GM21619 (cell line): ENCODE measurements at regions not wholly inside any gene's neighbourhood (a gene's known extent, or its start where the extent isn't known, plus 50 kb on each side); places are given as distances from the start of the nearest gene placed in this dataset.

Experiments
- ATAC-seq: cut with Tn5 transposase; IDR thresholded peaks from one replicate; pipeline ENCODE4 v1.9.1; 2021; ENCODE audit not compliant: unreplicated experiment

GRCh38 chr14:42710071-42710470 is 1103.4 kb downstream of the LRFN5 start:
- ATAC-seq = no peak

GRCh38 chr14:42703501-42703900 is 1096.8 kb downstream of the LRFN5 start:
- ATAC-seq = no peak

- ATAC-seq = no peak
Measured at GRCh38 chr14:42687421-42687820, 1080.7 kb downstream of the LRFN5 start.

- ATAC-seq = no peak
Measured at GRCh38 chr14:42683707-42684106, 1077.0 kb downstream of the LRFN5 start.

GRCh38 chr14:42676636-42677035 is 1070.0 kb downstream of the LRFN5 start:
- no peak for ATAC-seq

GRCh38 chr14:42673963-42674362 is 1067.3 kb downstream of the LRFN5 start:
- ATAC-seq = no peak

GRCh38 chr14:42671636-42672035 is 1065.0 kb downstream of the LRFN5 start:
- ATAC-seq = no peak

GRCh38 chr14:42665083-42665482 is 1058.4 kb downstream of the LRFN5 start:
- ATAC-seq = no peak

GRCh38 chr14:42664190-42664589 is 1057.5 kb downstream of the LRFN5 start:
- ATAC-seq = no peak

- ATAC-seq = no peak
Measured at GRCh38 chr14:42654707-42655106, 1048.0 kb downstream of the LRFN5 start.

GRCh38 chr14:42642787-42643186 is 1036.1 kb downstream of the LRFN5 start:
- no peak for ATAC-seq

- ATAC-seq = no peak
Measured at GRCh38 chr14:42633504-42634095, 1026.9 kb downstream of the LRFN5 start.

- no peak for ATAC-seq
Measured at GRCh38 chr14:42629553-42629952, 1022.9 kb downstream of the LRFN5 start.

GRCh38 chr14:42628602-42629001 is 1021.9 kb downstream of the LRFN5 start:
- ATAC-seq = no peak

GRCh38 chr14:42626986-42627385 is 1020.3 kb downstream of the LRFN5 start:
- no peak for ATAC-seq

- no peak for ATAC-seq
Measured at GRCh38 chr14:42624980-42625761, 1018.5 kb downstream of the LRFN5 start.

GRCh38 chr14:42617005-42617404 is 1010.3 kb downstream of the LRFN5 start:
- ATAC-seq = no peak

- ATAC-seq = no peak
Measured at GRCh38 chr14:42606839-42607238, 1000.2 kb downstream of the LRFN5 start.

GRCh38 chr14:42602336-42602845 is 995.7 kb downstream of the LRFN5 start:
- no peak for ATAC-seq

- no peak for ATAC-seq
Measured at GRCh38 chr14:42572032-42572431, 965.4 kb downstream of the LRFN5 start.

- ATAC-seq = no peak
Measured at GRCh38 chr14:42569227-42569626, 962.6 kb downstream of the LRFN5 start.

GRCh38 chr14:42565556-42565955 is 958.9 kb downstream of the LRFN5 start:
- no peak for ATAC-seq
